ENCODE measurements at regions not wholly inside any gene's neighbourhood (a gene's known extent, or its start where the extent isn't known, plus 50 kb on each side); places are given as distances from the start of the nearest gene placed in this dataset.
"Not testable (repeated sequence)": the region's sequence is repeated elsewhere in the genome, so short reads cannot be mapped to it uniquely, and the experiment has no call there.

DNA sequence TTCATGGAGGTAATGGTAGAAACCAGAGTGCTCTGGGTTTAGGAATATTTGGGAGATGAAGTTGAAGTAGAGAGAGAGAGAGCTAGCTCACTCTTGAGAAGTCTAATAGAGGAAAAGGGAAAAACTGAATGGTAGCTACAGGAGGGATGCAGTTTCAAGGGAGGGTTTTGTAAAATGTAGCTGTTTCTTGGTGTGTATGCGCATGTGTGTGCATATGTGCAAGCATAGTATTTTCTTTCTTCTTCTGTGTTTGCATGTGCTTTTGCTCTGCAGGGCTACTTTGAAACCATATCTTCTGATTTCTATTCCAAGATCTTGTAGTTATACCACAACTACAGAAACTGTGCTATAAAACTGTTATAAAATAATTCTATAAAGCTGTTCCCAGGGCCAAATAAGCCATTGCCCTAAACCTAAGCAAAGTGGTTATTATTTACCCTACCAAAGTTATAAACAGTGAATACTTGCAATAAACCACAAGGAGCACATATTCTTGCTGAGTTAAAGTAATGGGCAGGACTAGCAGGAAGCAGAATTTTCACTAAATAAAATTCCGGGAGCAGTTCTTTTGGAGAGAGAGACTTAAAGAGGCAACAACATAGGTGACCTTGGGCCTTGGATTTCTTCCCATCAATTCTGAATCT is 145.3 kb upstream of the ZNF521 start:
- no peak for DNase-seq (ENCODE audit: low read depth)

DNA sequence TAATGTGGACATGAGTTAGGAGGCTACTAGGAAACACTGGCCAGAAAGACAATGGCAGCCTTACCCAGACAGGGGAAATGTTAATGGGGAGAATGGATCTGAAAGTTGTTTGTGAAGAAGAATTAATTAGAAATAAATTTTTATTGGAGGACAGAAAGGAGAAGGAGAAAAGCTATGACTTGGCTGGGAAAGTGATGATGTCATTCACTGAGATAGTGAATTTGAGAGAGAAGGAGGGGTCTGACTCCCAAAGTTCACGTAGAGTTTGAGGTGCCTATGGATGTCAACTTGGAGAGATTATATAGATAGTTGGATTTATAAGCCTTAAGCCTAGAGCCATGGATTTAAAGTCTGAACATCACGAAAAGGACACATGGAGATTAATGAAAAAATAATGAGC is 144.6 kb upstream of the ZNF521 start:
- DNase-seq (ENCODE audit: low read depth) = no peak

DNA sequence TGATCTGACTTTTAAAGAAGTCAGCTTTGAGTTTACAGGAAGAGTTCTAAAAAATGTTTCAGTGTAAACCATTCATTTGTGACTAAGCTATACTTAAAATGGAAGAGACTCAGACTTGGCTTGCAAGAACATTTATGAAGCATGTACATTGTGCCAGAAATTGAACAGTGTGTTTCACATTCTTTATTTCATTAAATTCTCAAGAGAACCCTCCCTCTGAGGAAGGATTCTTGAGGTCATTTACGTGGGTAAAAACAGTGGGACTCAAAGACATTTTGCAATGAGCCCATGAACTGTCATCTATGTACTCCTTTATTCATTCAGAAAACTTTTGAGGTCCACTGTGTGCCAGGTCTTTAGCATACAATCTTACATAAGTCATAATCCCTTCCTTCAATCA is 143.6 kb upstream of the ZNF521 start:
- no peak for DNase-seq (ENCODE audit: low read depth)

DNA sequence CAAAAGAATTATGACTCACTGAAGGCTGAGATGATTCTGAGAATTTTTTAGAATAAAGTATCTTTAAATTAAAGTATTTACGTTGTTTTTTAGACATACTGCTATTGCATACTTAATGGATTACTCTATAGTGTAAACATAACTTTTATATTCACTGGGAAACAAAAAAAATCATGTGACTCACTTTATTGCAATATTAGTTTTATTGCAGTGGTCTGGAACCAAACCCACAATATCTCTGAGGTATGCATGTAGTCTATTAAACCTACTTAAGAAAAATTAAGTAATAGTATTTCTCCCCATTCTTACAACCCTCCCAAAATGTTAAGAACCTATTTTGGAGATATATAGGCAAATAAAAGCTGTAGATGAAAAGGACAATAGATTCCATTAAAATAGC is 142.9 kb upstream of the ZNF521 start:
- no peak for DNase-seq (ENCODE audit: low read depth)

DNA sequence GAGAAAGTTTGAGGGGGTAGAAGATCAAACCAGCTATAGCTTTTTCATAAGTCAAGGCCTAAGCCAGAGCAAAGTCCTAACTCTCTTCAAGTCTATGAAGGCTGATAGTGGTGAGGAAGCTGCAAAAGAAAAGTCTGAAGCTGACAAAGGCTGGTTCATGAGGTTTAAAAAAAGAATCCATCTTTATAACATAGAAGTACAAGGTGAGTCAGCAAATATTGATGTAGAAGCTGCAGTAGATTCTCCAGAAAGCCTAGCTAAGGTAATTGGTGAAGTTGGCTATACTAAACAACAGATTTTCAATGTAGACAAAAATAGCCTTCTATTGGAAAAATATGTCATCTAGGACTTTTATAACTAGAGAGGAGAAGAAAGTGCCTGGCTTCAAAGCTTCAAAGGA is 141.4 kb upstream of the ZNF521 start:
- no peak for DNase-seq (ENCODE audit: low read depth)

DNA sequence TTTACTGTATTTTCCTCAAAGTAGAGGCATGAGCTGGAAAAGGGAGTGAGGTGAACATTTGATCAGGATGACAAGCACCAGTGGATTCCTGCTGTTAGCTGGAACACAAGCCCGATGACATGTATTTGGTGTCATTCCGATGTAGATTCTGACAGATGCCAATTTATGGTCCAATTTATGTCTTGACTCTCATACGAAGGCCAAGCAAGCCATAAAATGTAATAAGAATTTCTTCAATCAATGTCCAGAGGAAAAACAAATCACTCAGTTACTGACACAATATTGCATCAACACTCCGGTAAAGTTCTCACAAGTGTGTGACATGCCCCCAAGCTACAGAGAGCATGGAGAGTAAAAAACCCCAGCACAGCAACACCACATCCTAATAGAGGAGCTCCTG is 138.3 kb upstream of the ZNF521 start:
- DNase-seq (ENCODE audit: low read depth) = no peak

DNA sequence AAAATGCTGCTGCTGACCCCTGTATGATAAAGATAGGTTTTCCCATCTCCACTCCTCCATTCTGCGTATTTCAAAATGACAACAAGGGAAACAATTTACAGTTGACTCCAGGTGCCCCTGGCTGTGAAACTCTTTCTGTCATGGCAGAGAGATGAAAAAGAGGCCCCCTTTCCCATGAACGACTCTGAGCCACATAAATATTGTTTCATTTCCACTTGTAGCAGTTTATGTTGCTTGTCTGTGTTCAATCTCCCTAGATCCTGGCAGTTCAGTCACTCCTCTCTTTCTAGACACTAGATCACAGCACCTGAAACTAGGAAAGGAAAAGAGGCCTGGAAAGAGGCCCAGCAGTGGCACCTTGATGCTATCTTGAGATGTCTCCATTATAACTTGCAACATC is 121.0 kb upstream of the ZNF521 start:
- DNase-seq (ENCODE audit: low read depth) = no peak

DNA sequence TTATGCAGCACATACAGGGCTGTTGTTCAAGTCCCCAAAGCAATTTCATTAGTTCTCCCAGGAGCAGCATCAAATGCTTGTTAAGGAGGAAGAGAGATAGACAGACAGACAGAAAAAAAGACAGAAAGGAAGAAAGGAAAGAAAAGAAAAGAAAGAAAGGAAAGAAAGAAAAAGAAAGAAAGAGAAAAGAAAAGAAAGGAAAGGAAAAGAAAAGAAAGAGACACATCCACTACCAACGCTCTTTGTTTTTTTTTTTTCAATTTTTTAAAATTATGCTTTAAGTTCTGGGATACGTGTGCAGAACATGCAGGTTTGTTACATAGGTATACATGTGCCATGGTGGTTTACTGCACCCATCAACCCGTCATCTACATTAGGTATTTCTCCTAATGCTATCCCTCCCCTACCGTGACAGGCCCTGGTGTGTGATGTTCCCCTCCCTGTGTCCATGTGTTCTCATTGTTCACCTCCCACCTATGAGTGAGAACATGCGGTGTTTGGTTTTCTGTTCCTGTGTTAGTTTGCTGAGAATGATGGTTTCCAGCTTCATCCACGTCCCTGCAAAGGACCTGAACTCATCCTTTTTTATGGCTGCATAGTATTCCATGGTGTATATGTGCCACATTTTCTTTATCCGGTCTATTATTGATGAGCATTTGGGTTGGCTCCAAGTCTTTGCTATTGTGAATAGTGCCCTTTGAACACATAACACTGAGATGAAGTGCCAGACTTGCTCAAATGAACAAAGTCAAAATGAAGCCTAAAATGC is 119.0 kb upstream of the ZNF521 start:
- DNase-seq (ENCODE audit: low read depth) = not testable (repeated sequence)

DNA sequence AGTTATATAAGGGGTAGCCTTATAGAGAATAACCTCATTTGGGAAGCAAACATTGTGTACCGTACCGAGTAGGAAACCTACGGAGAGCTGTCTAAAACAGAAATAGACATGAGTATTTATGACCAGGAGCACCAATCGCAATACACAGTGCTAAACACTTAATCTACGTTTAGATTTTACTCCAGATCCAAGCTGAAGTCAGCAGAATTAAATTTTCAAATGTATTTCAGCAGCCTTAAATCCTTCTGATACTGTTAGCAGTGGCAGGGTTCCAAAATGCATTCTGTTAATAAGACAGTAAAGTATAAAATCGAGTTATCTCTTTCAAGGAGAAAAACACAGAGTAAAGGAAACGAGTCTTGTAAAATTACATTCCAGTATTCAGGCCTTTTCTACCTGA is 118.1 kb upstream of the ZNF521 start:
- no peak for DNase-seq (ENCODE audit: low read depth)

DNA sequence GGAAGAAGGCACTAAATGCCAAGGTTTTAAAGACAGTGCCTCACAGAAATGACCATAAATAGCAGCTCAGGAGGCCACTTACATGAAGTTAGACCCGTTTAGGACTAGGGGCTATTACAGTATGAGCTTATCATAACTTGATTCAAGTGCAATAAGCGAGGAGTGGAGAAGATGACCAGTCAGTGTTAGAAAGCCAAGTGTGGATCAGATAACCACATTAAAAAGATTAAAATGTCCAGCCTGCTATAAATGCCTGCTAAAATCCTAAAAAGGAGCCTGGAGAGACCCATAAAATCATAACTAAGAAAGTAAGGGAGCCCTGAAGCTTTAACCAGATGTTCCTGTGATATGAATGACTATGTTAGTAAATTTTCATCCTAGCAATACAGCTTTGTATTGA is 117.5 kb upstream of the ZNF521 start:
- no peak for DNase-seq (ENCODE audit: low read depth)

DNA sequence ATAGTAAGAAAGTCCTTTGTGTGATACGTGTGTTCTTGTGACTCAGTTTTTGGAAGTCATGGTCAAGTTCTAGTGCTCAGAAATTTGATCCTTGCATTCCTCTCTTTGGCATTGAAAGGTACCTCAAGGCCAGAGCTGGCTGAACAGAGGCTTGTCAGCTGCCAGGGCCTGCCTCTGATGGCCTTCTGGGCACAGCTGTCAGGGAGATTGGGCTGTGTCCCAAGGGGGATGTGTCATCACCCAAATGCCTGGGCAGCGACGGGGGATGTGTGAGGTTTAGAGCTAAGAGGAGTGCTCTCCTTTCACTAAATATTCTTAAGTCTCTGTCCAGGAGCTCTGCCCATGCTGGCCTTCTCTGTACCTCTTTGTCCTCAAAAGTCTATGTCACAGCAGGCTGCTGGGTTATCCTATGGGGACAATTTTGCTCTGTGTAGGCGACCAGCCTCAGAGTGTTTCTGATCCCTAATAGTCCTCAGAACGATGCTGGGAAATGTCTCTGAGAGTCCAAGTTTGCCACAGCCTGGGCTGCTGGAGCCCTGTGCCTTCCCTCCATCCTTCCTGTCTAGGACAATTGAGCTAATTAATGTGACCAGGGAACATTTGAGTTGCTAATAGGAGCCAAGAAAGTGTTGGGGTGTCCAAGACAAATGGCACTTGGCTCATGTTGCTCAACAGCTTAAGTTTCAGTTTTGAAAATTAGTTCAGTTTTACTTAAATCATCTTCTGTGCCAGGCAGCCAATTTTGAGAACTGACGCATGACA is 115.4 kb upstream of the ZNF521 start:
- peak; percentile 48 for DNase-seq (ENCODE audit: low read depth)

DNA sequence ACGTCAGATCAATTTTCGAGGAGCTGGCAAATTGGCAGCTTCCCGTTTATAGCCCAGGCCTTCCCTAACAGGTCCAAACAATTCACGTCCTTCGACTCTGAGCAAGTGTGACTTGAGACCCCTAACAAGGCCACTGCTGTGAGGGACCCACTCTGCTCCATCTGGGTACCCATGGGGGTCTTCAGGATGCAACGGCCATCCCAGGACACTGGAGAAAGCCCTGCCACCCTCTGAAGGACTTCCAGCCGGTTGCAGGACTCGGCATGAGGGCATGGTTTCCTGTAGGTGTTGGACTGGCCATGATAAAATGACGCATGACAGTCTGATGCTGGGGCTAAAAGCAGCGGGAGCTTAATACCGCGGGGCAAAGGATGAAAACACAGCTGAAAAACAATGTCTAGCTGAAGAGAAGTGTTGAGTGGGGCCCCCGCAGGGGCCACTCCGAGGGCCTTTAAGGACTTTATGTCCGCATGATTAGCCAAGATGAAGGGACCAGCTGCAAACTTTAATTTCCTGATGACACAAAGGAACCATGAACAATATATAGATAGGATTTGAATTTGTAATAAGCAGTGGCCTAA is 113.3 kb upstream of the ZNF521 start:
- DNase-seq (ENCODE audit: low read depth) = no peak

DNA sequence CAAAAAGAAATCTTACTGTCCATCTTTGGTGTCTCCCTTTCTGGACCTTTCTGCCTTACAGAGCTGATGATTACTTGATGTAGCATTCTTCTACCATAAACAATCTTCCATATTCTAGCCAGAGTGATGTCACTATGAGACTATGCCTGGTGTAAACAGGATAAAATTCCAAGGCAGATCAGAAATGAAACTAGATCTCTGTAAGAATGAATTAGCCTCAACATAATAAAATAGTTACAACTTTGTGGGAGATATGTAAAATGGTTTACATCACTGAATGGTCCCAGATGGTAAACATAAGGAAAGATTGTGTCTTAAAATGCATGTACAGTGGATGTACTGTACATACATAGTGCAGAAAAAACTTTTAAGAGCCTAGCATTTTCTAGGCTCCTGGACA is 112.3 kb upstream of the ZNF521 start:
- DNase-seq (ENCODE audit: low read depth) = no peak

DNA sequence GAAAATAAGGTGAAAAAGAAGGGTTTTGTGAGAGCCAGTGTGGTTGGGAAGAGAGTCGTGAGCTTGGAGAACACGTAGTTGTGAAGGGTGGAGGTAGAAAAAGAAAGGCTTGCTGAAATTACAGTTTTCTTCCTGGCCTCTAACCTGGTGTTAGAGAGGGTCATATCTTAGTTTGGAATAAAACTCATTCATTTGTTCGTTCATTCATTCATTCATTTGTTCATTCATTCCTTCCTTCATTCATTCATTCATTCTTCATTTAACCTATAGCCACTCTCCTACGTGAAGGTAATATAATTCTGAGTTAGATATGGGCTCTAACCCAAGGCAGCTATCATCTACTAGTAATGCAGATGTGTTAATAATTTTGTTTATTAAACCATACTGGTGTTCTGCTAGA is 111.8 kb upstream of the ZNF521 start:
- no peak for DNase-seq (ENCODE audit: low read depth)

DNA sequence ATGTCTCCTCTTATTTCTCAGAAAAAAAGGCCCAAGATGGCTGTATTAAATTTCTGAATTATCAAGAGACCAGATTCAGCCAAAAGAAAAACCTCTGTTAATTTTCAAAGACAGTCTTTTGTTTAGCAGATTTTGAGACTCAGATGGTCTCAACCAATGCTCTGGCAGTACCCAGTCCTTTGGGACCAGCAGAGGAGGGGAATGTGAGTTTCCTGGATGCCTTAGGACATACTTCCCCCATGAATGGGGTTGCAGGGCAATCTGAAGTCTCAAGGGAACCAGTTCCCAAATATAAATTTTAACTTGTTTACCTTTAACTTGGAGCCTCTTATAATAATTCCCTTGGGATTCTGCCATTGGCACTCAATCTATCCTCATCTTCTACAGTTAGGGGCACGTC is 107.8 kb upstream of the ZNF521 start:
- DNase-seq (ENCODE audit: low read depth) = no peak

DNA sequence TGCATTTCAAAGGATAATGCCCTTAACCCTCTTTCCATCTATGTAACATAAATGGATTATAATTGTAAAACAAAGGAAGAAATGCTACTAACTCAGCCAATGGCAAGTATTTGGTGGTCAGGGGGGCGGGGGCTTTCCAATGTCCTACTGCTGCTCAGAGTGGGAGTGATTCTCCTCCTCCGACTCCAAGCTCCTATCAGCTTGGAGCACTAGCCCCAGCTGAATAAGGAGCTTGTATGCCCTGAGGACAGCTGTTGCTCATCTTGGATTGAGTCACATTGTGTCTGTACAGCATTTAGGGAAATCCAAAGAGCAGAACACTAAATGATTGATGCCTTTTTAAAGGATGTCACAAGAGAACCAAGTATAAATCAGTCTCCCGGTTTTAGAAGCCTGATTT is 105.6 kb upstream of the ZNF521 start:
- no peak for DNase-seq (ENCODE audit: low read depth)

DNA sequence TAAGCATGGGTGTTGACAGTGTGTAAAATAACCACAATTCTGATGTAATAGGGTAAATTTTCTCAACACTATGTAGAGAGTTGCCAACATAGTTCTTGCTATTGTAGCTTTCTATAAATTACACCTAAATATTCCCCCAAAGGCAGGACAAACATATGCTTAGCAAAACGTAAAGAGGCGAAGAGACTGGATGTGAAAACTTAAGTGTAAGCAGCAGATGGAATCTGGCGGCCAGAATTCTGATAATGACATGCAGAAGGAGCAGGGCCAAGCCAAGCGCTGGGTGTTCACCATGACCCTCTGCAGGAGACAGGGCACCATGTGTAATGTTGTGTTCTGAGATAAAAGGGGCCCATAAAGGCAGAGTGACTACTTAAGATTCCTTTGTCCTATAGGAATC is 105.2 kb upstream of the ZNF521 start:
- DNase-seq (ENCODE audit: low read depth) = no peak

DNA sequence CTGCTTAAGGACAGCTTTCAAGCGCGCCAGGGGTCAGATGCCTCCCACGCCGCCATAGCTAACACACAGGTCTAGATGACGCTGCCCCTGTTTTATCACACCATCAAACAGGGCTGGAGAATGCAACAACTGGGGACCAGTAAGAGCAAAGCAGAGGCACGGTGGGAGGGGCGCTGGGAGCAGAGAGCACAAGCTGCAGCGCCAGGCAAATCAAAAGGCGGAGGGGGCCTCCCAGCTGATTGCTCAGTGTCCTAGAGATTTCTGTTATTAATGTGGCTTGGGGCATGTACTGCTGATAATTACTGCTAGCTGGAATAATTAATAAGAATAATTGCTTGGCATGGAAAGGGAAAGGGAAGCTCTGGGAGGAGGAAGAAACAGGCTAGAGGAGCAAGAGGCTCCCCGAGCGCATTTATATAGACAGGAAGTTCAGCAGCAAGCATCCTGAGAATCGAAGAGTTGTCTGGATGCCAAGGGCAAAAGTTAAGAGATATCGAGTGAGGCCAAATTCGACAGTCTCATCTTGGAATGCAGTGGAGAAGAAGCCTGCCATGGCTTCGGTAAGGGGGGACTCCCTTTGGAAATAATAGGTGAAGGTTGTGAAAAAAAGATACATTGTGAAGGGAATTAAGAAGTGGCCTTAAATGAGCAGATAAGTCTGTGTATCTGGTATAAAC is 104.5 kb upstream of the ZNF521 start:
- no peak for DNase-seq (ENCODE audit: low read depth)

DNA sequence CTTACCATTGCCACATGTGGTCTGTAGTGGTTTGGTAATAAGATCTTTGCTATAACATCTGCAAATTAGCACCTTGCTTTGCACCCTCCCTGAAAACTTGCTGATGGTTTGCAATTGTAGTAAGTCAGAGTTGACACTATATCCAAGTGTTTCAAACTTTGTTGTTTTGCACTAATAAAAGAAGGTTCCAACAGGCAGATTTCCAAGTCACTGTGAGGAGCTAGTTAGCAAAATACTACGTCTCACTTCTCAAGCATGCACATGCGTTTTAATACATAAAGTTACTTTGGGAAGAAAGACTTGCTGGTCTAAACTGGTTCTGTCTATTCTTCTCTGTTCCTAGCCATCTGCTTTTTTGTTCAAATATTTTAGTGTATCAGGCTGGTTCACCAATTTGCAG is 103.7 kb upstream of the ZNF521 start:
- no peak for DNase-seq (ENCODE audit: low read depth)

DNA sequence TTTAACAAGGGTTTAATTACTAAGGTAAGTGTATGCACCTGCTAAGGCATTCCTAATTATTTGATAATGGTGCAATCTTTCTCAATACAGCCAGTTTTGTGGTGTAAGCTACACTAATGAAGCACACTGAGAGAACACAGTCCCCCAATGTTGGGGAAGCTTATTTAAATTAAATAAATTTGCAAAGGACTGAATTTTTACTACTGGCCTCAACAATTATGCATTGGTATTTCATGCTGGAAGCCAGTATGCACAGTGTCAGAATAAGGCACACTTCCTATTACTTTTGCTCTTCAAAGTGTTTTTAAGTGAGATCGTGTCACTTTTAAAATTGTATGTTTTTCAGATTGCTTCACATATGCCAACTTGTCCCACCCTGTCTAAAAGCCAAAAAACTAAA is 103.2 kb upstream of the ZNF521 start:
- no peak for DNase-seq (ENCODE audit: low read depth)

DNA sequence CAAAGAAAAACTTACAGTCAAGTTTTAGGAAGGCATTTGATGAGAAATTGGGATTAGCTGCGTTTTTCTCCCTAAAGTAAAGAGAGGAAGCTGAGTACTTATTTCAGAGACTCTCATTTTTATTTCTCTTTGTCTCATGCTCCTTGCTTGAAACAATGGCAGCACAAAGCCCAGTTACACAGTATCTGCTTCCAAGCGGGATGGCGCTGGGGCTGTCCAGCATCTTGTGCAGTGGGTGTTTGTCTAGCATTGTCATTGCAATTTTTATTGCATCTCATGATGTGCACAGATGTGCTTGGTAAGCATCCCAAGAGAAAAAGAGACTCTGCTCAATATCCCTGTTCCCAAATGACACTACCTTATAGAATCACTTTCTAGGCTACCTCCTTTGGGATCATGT is 102.8 kb upstream of the ZNF521 start:
- DNase-seq (ENCODE audit: low read depth) = no peak

DNA sequence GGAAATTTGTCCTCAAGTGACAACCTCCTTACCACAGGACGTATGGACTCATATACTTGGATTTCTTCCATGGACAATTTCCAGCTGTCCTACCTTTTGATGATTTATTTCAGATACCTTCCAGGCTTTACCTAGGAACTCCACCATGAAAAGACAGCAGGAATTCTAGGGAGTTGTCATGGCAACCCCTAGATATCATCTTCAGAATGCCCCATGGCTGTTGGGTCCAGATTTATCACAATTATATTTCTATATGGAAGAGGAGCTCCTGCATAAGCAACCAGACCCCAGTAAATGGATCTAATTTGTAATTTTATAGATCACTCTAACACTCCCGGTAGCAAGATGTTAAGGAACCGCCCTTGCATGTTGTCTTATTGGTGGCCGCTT is 102.3 kb upstream of the ZNF521 start:
- no peak for DNase-seq (ENCODE audit: low read depth)
